ENCODE measurements at regions not wholly inside any gene's neighbourhood (a gene's known extent, or its start where the extent isn't known, plus 50 kb on each side); places are given as distances from the start of the nearest gene placed in this dataset.

DNA sequence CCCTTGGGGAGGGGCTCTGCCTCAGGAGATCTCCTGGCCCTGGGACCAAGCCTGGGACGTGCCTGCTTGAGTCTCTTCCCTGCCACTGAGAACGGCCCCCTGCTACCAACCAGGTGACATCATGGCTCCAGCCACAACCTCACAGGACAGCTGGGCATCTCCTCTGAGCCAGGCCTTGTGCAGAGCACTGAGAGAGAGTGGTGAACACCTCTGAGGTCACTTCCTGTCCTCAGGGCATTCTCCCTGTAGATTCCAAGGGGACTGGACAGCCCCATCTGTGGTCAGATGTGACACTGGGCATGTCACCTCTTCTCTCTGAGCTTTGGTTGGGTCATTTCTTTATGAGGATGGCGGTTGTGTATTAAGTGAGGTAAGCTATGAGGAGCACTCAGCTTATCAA is 172.0 kb downstream of the MELK start:
- TF ChIP-seq, protein P1, sequence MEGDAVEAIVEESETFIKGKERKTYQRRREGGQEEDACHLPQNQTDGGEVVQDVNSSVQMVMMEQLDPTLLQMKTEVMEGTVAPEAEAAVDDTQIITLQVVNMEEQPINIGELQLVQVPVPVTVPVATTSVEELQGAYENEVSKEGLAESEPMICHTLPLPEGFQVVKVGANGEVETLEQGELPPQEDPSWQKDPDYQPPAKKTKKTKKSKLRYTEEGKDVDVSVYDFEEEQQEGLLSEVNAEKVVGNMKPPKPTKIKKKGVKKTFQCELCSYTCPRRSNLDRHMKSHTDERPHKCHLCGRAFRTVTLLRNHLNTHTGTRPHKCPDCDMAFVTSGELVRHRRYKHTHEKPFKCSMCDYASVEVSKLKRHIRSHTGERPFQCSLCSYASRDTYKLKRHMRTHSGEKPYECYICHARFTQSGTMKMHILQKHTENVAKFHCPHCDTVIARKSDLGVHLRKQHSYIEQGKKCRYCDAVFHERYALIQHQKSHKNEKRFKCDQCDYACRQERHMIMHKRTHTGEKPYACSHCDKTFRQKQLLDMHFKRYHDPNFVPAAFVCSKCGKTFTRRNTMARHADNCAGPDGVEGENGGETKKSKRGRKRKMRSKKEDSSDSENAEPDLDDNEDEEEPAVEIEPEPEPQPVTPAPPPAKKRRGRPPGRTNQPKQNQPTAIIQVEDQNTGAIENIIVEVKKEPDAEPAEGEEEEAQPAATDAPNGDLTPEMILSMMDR (IDR thresholded peaks at IDR 0.05) = no peak
- TF ChIP-seq EP300 (IDR thresholded peaks at IDR 0.05) (no peak), POLR2A (IDR thresholded peaks at IDR 0.05) (no peak)
